MG63 (cell line): ENCODE measurements at regions not wholly inside any gene's neighbourhood (a gene's known extent, or its start where the extent isn't known, plus 50 kb on each side); places are given as distances from the start of the nearest gene placed in this dataset.

ENCODE experiments used
- DNase-seq: peaks from one replicate; pipeline ENCODE4 v3.0.0-alpha.2; 2020
- H3K27me3 ChIP-seq: fragments of 250-450 bp; sonication (Bioruptor Pico); 2 replicates; pipeline ENCODE4 v1.5.1; 2020; ENCODE audit warnings: mild to moderate bottlenecking, moderate library complexity
- H3K36me3 ChIP-seq: fragments of 250-450 bp; sonication (Bioruptor Pico); 2 replicates; pipeline ENCODE4 v1.5.1; 2020; ENCODE audit warnings: mild to moderate bottlenecking, moderate library complexity
- H3K4me3 ChIP-seq: fragments of 250-450 bp; sonication (Bioruptor Pico); 2 replicates; pipeline ENCODE4 v1.5.1; 2020; ENCODE audit warnings: mild to moderate bottlenecking, moderate library complexity
- H3K9me3 ChIP-seq: fragments of 250-450 bp; sonication (Bioruptor Pico); 2 replicates; pipeline ENCODE4 v1.5.1; 2020; ENCODE audit warnings: mild to moderate bottlenecking, moderate library complexity

DNA sequence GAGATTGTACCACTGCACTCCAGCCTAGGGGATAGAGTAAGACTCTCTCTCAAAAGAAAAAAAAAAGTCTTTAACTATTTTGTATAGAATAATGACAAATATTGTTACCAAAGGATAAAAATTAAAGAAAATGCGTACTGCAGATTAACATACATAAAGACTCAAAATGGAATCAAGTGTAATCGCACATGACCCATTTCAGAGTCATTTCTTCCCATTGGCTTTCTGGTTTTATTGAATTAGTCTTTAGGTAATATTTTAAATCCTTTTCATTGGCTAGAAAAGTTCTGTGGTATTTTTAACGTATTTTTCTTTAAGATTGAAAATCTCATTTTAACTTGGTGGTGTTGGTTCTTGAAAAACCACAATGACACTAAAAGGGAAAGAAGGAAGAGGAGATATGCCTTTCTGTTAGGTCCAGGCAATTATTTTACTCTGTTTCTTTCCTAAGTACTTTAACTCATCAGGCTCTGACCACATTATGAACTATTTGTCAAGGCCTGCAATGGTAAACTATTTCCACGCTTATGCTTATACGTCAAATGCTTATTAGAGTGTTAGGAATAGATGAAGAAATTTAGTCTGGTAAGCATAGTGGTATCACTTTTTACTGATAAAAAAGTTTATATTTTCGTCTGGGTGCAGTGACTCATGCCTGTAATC is 52.3 kb downstream of the PLEKHG1 start:
- Histone ChIP-seq H3K27me3 (no peaks in the 10 kb centered on the region), H3K9me3 (no peaks in the 10 kb centered on the region), H3K4me3 (no peak overlapping the region), H3K36me3 (no peaks in the 10 kb centered on the region)
- DNase-seq = no peak

DNA sequence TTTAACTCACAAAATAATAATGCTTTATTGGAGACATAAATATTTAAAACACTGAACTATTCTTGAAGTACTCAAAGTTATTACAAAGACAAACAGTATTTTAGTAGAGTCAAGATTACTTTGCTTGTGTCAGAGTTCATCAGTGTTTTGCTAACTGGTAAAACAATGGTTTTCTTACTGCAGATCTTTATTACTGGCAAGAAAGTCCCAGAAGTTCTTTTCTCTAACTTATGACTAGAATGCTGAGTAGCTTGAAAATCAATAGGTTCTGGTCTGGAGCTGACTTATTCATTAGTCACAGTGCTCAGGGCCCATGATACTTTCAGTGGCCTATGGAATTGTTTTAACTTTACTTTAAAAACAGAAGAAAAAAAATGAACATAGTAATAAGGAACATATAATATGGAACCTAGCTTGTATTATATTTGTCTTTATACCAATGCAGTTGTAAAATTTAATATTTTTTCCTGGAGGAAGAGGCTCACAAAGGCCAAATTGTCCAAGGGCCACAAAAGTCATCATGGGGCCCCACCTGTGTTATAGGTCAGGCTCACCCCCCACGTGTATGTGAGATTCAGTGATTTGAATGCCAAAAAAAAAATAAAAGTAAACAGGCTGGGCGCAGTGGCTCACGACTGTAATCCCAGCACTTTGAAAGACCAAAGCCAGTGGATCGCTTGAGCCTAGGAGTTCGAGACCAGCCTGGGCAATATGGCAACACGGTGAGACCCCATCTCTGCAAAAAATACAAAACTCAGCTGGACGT is 53.3 kb downstream of the PLEKHG1 start:
- Histone ChIP-seq H3K4me3 (no peak overlapping the region), H3K36me3 (no peaks in the 10 kb centered on the region), H3K27me3 (no peaks in the 10 kb centered on the region), H3K9me3 (no peaks in the 10 kb centered on the region)
- no peak for DNase-seq

GRCh38 chr6:150654608-150655007 is 54.9 kb downstream of the PLEKHG1 start:
- Histone ChIP-seq H3K4me3 (no peak overlapping the region), H3K9me3 (no peaks in the 10 kb centered on the region), H3K27me3 (no peaks in the 10 kb centered on the region), H3K36me3 (no peaks in the 10 kb centered on the region)
- no peak for DNase-seq

- Histone ChIP-seq H3K27me3 (no peaks in the 10 kb centered on the region), H3K9me3 (no peaks in the 10 kb centered on the region), H3K36me3 (no peaks in the 10 kb centered on the region), H3K4me3 (no peak overlapping the region)
- no peak for DNase-seq
These were observed 56.5 kb downstream of the PLEKHG1 start for GRCh38 chr6:150656156-150656555.

DNA sequence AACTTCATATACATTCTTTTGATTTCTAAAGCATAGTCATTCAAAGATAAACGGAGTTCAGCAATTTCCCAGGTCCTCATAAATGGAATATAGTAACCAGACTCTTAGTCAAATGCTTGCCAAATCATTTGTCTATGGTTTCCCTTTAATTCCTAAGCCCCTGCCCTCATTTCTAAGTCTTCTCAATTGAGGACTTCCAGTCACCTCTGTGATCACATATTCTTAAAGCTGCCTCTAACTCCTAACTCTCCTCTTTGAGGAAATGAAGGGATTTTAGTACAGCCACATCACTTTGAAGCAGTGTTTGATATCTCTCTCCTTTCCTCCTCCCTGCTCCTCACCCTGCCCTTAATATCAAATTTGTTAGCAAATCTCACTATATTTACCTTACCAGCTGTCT is 58.7 kb downstream of the PLEKHG1 start:
- no peak for DNase-seq
- Histone ChIP-seq H3K9me3 (no peaks in the 10 kb centered on the region), H3K36me3 (no peaks in the 10 kb centered on the region), H3K4me3 (no peak overlapping the region), H3K27me3 (no peaks in the 10 kb centered on the region)

DNA sequence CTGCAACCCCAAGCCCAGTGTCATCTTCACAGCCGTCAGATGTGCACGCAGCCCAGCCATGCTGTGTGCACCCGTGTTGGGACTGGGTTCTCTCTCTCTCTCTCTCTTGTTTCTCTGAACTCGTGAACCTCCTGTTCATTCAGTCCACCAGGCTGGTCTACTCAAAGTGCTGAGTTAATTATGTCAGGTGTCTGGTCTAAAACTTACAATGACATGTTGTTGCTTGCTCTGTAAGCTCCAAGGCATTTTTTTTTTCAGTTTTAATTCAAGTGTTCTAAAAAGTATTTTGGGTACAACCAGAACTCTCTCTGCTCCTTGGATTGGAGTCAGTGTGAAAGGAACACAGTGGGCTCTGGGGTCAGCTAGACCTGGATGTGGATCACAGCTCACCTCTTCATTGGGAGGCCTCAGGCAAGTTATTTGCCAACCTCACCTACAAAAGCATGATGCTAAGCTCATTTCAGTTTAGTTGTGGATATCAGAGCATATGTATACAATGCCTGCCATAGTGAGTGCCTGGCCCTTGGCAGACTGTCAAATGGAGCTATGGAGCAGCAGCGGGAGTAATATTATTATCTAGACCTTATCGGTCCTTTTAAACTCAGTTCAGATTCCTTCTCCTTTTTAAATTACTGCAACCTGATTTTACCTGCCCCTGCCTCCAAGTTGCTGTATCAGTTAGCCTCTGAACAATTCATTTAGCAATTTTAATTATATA is 59.5 kb downstream of the PLEKHG1 start:
- H3K9me3 ChIP-seq = no peaks in the 10 kb centered on the region
- no peaks in the 10 kb centered on the region for H3K36me3 ChIP-seq
- H3K4me3 ChIP-seq = no peak overlapping the region
- H3K27me3 ChIP-seq = no peaks in the 10 kb centered on the region
- DNase-seq = no peak

DNA sequence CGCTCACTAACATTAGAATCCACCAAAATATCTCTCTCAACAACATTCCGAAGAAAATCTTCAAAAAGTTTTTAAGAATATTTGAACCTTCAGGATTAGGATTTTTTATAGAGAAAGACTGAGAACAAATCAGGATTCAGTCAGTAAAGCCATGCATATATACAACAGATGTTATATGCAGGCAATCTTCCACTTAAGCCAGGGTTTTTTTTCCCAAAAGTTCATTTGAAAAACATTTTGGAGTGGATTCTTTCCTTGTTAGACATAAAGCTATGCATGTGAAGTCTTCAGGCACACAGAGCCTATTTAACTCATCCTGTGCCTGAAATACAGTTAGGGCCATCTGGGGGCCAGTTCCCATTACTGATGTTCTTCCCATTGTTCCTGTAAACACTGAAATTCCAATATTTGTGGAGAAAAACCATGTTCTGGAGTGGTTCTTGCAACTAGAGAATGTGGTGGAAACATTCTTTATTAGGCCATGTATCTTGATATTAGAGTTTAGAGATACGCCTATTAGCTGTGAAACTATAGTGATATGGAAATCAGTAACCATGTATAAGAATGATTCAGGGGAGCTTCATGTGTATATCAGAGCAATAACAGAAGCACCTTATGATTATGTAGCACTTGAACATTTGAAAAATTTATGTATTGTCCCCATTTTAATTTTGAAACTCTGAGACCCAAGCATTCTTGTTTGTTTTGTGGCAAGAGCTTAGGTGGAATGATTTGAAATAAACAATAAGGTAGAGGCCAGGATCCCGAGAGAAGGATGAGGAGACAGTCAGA is 61.7 kb downstream of the PLEKHG1 start:
- DNase-seq = no peak
- Histone ChIP-seq H3K4me3 (no peak overlapping the region), H3K9me3 (no peaks in the 10 kb centered on the region), H3K36me3 (no peaks in the 10 kb centered on the region), H3K27me3 (no peaks in the 10 kb centered on the region)

DNA sequence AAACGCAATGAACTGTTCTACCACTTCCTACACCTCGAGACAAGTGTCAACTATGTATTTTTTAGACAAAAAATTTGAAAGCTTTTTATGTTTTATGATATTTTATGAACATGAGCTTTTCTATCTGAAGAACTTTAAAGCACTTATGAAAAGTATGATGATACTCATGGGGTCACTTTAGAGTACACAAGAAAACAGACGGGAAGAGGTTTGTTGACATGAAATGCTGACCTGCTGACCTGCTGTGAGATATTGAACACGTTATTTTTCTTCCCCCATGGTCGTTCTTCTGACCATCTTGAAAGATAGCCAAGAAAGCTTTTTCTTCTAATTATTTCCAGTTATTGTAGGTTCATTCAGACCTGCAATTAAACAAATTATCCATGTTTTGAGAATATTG is 63.1 kb downstream of the PLEKHG1 start:
- H3K9me3 ChIP-seq = no peaks in the 10 kb centered on the region
- no peak overlapping the region for H3K4me3 ChIP-seq
- H3K36me3 ChIP-seq = no peaks in the 10 kb centered on the region
- no peaks in the 10 kb centered on the region for H3K27me3 ChIP-seq
- no peak for DNase-seq

DNA sequence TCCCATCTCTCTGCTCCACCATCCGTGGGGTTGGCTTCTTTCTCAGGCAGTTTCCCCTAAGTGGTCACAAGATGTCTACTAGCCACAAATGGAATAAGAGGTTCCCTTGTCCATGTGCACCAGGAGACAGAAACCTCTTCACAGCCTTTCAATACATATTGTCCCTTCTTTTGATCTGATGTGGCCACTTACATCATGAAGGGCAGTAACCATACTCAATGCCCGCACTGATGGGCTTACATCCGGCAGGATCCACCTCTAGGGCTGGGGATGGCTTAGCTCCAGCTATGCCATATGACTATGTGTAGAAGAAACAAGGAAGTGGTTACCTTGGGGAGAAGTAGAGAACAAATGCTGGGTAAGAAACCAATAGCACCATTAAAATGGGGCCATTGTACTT is 64.4 kb downstream of the PLEKHG1 start:
- H3K36me3 ChIP-seq = no peaks in the 10 kb centered on the region
- H3K27me3 ChIP-seq = no peaks in the 10 kb centered on the region
- H3K9me3 ChIP-seq = no peaks in the 10 kb centered on the region
- no peak overlapping the region for H3K4me3 ChIP-seq
- no peak for DNase-seq

- Histone ChIP-seq H3K27me3 (no peaks in the 10 kb centered on the region), H3K36me3 (no peaks in the 10 kb centered on the region), H3K9me3 (no peaks in the 10 kb centered on the region), H3K4me3 (no peak overlapping the region)
- no peak for DNase-seq
These were observed 66.4 kb downstream of the PLEKHG1 start for GRCh38 chr6:150666071-150666470.

DNA sequence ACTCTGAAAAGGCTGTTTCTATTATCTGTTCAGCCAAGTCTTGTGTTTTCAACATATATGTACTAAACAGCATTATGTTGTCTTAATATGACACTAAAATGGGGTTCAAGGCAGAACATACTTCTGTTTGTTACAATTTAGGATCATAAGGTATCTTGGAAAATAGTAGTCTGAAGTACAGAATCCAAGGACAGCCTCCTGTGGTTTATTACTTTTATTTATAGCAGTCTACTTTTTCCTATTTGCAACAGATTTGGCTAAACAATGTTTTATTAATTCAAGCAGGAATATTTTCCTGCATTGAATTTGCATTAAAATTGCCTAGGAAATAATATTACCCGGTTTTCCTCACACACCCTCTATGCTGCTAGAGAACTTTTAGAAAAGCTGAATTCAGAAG is 67.7 kb downstream of the PLEKHG1 start:
- no peak for DNase-seq
- Histone ChIP-seq H3K36me3 (no peaks in the 10 kb centered on the region), H3K4me3 (no peak overlapping the region), H3K27me3 (no peaks in the 10 kb centered on the region), H3K9me3 (no peaks in the 10 kb centered on the region)

DNA sequence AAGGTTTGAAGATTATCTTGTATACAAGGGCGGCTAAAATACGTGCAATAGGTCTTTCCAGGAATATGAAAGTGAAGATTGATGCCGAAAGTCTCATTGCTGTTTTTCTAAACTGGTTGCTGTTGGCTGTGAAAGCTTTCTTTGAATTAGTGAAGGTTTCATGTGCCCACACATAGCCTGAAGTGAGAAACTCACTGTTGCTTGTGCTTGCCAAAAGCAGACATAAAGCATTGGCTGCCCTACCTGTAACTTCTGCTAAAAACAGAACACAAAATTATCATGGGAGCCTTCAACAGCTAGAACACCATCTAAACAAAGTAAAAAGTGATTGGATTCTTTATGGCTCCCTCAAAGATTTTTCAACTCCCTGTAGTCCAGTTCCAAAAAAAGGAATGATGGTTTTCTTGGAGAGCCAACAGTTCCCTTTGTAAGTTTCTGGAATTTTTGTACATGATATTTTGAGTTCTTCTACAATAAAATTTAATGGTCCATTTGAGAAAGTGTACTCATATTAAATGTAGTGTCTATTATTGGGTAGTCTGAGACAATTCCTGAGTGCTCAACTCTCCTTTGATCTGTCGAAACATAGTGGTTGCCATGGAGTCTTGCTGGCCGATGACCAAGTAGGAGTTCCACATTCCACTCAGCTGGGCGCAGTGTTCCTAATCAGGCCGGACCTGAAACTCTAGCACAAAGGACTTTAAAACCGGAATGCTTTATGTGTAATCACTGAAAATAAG is 68.5 kb downstream of the PLEKHG1 start:
- no peaks in the 10 kb centered on the region for H3K9me3 ChIP-seq
- no peaks in the 10 kb centered on the region for H3K36me3 ChIP-seq
- H3K27me3 ChIP-seq = no peaks in the 10 kb centered on the region
- DNase-seq = no peak
- H3K4me3 ChIP-seq = no peak overlapping the region

DNA sequence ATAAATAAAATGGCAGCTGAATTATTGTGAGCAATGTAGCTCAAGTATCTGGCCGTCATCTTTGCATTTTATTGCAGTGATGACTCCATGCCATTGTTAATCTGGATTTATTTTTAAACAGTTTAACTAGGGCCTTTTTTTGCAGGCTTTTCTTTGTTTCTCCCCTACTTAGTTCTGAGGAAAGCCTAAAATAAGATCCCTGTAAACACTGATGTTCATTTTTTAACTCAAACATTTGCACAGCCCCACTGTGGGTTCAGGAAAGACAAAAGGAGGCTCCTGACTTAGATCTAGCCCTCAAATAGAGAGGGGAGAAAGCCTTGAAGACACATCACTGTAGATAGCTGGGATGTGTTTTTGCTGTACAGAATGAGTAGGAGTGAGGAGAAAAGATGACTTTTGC is 69.2 kb downstream of the PLEKHG1 start:
- Histone ChIP-seq H3K36me3 (no peaks in the 10 kb centered on the region), H3K9me3 (no peaks in the 10 kb centered on the region), H3K27me3 (no peaks in the 10 kb centered on the region), H3K4me3 (no peak overlapping the region)
- no peak for DNase-seq

DNA sequence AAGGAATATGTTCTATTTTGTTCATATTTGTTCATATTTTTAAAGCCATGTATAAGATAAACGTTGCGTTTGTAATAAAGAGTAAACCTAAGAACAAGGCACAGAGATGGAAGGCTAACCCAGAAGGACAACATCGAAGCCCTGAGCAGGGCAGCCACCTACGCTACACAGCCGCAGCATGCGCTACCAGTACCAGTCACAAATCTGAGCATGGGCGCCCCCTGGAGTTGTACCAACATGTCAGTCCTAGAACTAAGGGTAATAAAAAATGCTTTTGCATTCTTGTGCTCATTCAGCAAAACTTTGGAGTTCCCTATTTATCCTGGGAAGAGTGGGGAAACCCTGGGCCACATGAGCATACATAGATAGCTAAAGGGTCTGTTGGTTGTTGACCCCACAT is 70.6 kb downstream of the PLEKHG1 start:
- no peaks in the 10 kb centered on the region for H3K9me3 ChIP-seq
- DNase-seq = no peak
- no peaks in the 10 kb centered on the region for H3K36me3 ChIP-seq
- no peaks in the 10 kb centered on the region for H3K27me3 ChIP-seq
- H3K4me3 ChIP-seq = no peak overlapping the region

DNA sequence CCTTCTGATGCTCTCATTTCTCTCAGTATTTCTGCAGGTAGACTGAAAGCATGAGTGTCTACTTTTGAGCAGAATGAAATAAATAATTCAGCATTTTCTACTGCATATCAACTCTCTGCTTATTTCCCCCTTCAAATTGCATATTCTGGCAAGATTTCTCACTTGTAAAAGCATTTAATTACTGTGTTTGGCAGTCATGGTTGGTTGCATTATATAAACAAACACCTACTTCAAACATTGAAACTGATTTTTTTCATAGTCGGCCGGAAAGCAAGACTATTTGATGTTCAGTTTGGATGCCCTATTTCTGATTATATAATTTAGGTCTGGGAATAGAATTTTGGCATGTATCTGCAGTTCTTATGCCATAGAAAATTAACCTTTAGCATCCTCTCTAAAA is 73.1 kb downstream of the PLEKHG1 start:
- Histone ChIP-seq H3K9me3 (no peaks in the 10 kb centered on the region), H3K36me3 (no peaks in the 10 kb centered on the region), H3K27me3 (peaks cover 6% of the 10 kb centered on the region; the same call in 1 of the 2 replicates), H3K4me3 (no peak overlapping the region)
- DNase-seq = no peak

DNA sequence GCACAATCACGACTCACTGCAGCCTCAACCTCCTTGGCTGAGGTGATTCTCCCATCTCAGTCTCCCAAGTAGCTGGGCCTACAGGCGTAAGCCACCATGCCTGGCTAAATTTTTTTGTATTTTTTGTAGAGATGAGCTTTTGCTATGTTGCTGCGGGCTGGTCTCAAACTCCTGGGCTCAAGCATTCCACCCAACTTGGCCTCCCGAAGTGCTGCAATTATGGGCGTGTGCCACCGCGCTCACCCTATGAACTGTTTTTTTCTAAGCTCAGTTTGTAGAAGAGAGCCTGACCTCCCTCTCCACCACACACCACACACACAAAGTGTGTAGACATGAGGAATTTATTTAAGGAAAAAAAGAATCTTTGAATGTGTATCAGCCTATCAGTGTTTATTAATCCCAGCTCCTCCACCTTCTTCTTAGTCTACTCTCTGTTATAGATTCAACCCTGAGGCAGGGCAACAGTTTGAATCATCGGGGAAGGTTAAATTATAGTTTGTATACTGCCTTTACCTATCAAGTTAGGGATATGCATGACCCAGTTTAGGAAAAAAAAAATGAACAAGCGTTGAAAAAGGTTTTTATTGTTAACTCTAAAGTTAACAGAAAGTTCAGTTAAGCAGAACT is 74.1 kb downstream of the PLEKHG1 start:
- no peaks in the 10 kb centered on the region for H3K36me3 ChIP-seq
- no peak for DNase-seq
- H3K9me3 ChIP-seq = no peaks in the 10 kb centered on the region
- peaks cover 6% of the 10 kb centered on the region; the same call in 1 of the 2 replicates for H3K27me3 ChIP-seq
- H3K4me3 ChIP-seq = no peak overlapping the region
